Activated CD4-positive, alpha-beta T cell treated with anti-CD3 and anti-CD28 coated beads, Interleukin-2, amount 10 ng/mL, durations not matched to agents 7 days and 5 days (primary cell): ENCODE measurements at regions not wholly inside any gene's neighbourhood (a gene's known extent, or its start where the extent isn't known, plus 50 kb on each side); places are given as distances from the start of the nearest gene placed in this dataset.

ENCODE experiments used
- CTCF ChIA-PET: fragments of 350-600 bp; sonication (Branson Sonifier 250); formaldehyde crosslinking; loops from one replicate; lab custom pipeline; 2021; ENCODE audit warnings: antibody characterized with exemption; lab: Charles Lee
- POLR2A ChIA-PET: fragments of 350-600 bp; sonication (Branson Sonifier 250); formaldehyde crosslinking; loops from one replicate; lab custom pipeline; 2021; ENCODE audit warnings: antibody characterized with exemption; lab: Charles Lee
- DNase-seq: peaks from one replicate; pipeline ENCODE4 v3.0.0-alpha.2; 2020
- H3K27ac Mint-ChIP-seq: one replicate; pipeline ENCODE4 v1.8.0; 2021; ENCODE audit warnings: mild to moderate bottlenecking, moderate library complexity, mixed read lengths
- H3K27me3 Mint-ChIP-seq: one replicate; pipeline ENCODE4 v1.8.0; 2021; ENCODE audit warnings: mixed read lengths
- H3K36me3 Mint-ChIP-seq: one replicate; pipeline ENCODE4 v1.8.0; 2021; ENCODE audit warnings: low read depth, mixed read lengths
- H3K4me1 Mint-ChIP-seq: one replicate; pipeline ENCODE4 v1.8.0; 2021; ENCODE audit warnings: mixed read lengths
- H3K4me3 Mint-ChIP-seq: one replicate; pipeline ENCODE4 v1.8.0; 2021; ENCODE audit warnings: mild to moderate bottlenecking, moderate library complexity, mixed read lengths
- H3K9me3 Mint-ChIP-seq: one replicate; pipeline ENCODE4 v1.8.0; 2021; ENCODE audit warnings: mixed read lengths

- H3K27me3 Mint-ChIP-seq: no peaks in the 10 kb centered on the region
- ChIA-PET CTCF (no interaction called here), POLR2A (no interaction called here)
- H3K4me1 Mint-ChIP-seq: no peaks in the 10 kb centered on the region
- H3K9me3 Mint-ChIP-seq: no peaks in the 10 kb centered on the region
- no peak for DNase-seq
- H3K27ac Mint-ChIP-seq: no peak overlapping the region
- no peak overlapping the region for H3K4me3 Mint-ChIP-seq
- no peaks in the 10 kb centered on the region for H3K36me3 Mint-ChIP-seq
Observed at GRCh38 chr2:602571-603359, 74.4 kb downstream of the TMEM18 start.

- CTCF ChIA-PET: no interaction called here
- no peaks in the 10 kb centered on the region for H3K9me3 Mint-ChIP-seq
- POLR2A ChIA-PET: no interaction called here
Observed at GRCh38 chr2:601806-602455, 75.3 kb downstream of the TMEM18 start.

GRCh38 chr2:601387-601698 lies 75.9 kb downstream of the TMEM18 start:
- Mint-ChIP-seq H3K9me3 (no peaks in the 10 kb centered on the region), H3K27me3 (no peaks in the 10 kb centered on the region), H3K36me3 (no peaks in the 10 kb centered on the region), H3K4me3 (no peak overlapping the region), H3K4me1 (no peaks in the 10 kb centered on the region), H3K27ac (no peak overlapping the region)
- POLR2A ChIA-PET: no interaction called here
- CTCF ChIA-PET: no interaction called here
- no peak for DNase-seq

More at GRCh38 chr2:601806-602455, 75.3 kb downstream of the TMEM18 start:
- Mint-ChIP-seq H3K4me1 (no peaks in the 10 kb centered on the region), H3K27ac (no peak overlapping the region), H3K4me3 (no peak overlapping the region), H3K36me3 (no peaks in the 10 kb centered on the region), H3K27me3 (no peaks in the 10 kb centered on the region)
- no peak for DNase-seq

DNA sequence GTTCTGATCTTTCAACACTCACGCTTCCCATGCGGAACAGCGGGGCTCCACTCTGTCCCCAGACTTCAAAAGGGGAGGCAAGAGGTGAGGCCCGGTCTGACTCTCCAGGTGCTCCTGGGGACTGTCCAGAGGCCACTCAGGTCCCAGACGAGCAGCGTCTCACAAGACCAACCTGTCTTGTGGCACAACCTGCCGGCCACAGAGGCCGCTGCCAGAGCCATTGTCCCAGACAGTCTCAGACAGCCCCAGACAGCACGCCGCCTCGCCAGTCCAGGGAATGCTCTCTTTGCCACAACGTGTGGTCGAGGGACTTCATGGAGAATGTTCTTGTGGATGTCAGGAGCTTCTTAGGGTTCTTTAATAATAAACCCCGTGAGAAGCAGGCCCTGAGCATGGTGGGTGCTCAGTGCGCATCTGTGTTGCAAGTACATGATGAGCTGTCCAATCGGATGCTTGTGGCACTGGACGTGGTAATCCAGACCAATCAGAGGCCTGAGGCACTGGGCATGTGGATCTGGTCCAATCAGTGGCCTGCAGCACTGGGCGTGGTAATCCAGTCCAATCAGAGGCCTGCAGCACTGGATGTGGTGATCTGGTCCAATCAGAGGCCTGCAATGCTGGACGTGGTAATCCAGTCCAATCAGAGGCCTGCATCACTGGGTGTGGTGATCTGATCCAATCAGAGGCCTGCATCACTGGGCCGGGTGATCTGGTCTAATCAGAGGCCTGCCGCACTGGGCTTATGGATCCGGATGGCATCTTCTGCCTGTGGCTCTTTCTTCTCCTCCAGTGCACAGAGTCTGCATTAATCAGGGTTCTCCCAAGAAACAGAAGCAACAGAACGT lies 76.4 kb downstream of the TMEM18 start:
- Mint-ChIP-seq H3K9me3 (no peaks in the 10 kb centered on the region), H3K4me3 (no peak overlapping the region), H3K36me3 (no peaks in the 10 kb centered on the region), H3K27ac (no peak overlapping the region), H3K4me1 (no peaks in the 10 kb centered on the region), H3K27me3 (no peaks in the 10 kb centered on the region)
- ChIA-PET CTCF (no interaction called here), POLR2A (no interaction called here)
- DNase-seq: no peak

GRCh38 chr2:599601-600000 lies 77.6 kb downstream of the TMEM18 start:
- Mint-ChIP-seq H3K4me1 (no peaks in the 10 kb centered on the region), H3K27ac (no peak overlapping the region), H3K4me3 (no peak overlapping the region), H3K27me3 (no peaks in the 10 kb centered on the region), H3K36me3 (no peaks in the 10 kb centered on the region), H3K9me3 (no peaks in the 10 kb centered on the region)
- no peak for DNase-seq
- ChIA-PET POLR2A (no interaction called here), CTCF (no interaction called here)

GRCh38 chr2:598058-598802 lies 79.0 kb downstream of the TMEM18 start:
- H3K36me3 Mint-ChIP-seq: no peaks in the 10 kb centered on the region
- no peaks in the 10 kb centered on the region for H3K27me3 Mint-ChIP-seq
- no peaks in the 10 kb centered on the region for H3K4me1 Mint-ChIP-seq
- no peak overlapping the region for H3K4me3 Mint-ChIP-seq
- H3K27ac Mint-ChIP-seq: no peak overlapping the region
- no peaks in the 10 kb centered on the region for H3K9me3 Mint-ChIP-seq
- ChIA-PET CTCF (no interaction called here), POLR2A (no interaction called here)
- DNase-seq: no peak

GRCh38 chr2:595831-596592 lies 81.2 kb downstream of the TMEM18 start:
- no peaks in the 10 kb centered on the region for H3K4me1 Mint-ChIP-seq
- CTCF ChIA-PET: no interaction called here
- no peak for DNase-seq
- no peak overlapping the region for H3K4me3 Mint-ChIP-seq
- no peak overlapping the region for H3K27ac Mint-ChIP-seq
- H3K9me3 Mint-ChIP-seq: no peaks in the 10 kb centered on the region
- H3K27me3 Mint-ChIP-seq: peaks cover 8% of the 10 kb centered on the region
- H3K36me3 Mint-ChIP-seq: no peaks in the 10 kb centered on the region
- POLR2A ChIA-PET: no interaction called here

GRCh38 chr2:595141-595815 lies 81.9 kb downstream of the TMEM18 start:
- no peak overlapping the region for H3K27ac Mint-ChIP-seq
- no peaks in the 10 kb centered on the region for H3K4me1 Mint-ChIP-seq
- ChIA-PET CTCF (no interaction called here), POLR2A (no interaction called here)
- H3K36me3 Mint-ChIP-seq: no peaks in the 10 kb centered on the region
- no peaks in the 10 kb centered on the region for H3K9me3 Mint-ChIP-seq
- no peak overlapping the region for H3K4me3 Mint-ChIP-seq
- H3K27me3 Mint-ChIP-seq: peaks cover 8% of the 10 kb centered on the region
- no peak for DNase-seq

DNA sequence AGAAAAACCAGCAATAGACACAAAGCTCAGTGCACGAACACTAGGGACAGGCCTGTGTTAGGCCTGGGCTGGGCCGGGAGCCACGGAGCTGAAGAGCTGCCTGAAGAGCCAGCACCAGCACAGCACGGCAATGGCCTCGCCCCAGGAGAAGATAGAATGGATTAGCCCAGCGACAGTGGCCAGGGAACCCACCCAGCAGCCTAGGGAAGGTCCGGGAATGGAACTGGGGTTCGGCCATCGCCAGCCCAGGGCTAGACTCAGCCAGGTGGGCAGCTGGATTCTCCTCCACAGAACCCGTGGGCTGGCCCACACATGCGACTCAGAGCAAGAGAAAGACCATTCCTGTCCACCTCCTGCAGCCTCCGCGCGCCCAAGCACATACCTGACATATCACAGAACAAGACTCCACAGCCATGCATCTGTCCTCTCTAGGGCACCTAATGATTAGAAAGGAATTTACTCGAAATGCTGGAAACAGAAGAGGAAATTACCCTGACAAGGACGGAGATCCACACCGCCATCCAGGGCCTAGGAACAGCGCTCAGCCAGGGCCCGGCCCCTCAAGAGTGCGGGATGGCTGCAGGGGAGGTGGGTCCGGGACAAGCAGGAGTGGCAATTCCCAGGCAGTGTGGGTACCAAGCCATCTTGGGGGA lies 82.8 kb downstream of the TMEM18 start:
- Mint-ChIP-seq H3K36me3 (no peaks in the 10 kb centered on the region), H3K4me3 (no peak overlapping the region), H3K27me3 (peaks cover 11% of the 10 kb centered on the region), H3K9me3 (no peaks in the 10 kb centered on the region), H3K4me1 (no peaks in the 10 kb centered on the region), H3K27ac (no peak overlapping the region)
- CTCF ChIA-PET: interaction anchor here (0.8 kb wide), 1 partner anchor 9 kb away, joined by 3 read pairs; no protein-coding TSS in a partner anchor
- POLR2A ChIA-PET: no interaction called here
- no peak for DNase-seq

DNA sequence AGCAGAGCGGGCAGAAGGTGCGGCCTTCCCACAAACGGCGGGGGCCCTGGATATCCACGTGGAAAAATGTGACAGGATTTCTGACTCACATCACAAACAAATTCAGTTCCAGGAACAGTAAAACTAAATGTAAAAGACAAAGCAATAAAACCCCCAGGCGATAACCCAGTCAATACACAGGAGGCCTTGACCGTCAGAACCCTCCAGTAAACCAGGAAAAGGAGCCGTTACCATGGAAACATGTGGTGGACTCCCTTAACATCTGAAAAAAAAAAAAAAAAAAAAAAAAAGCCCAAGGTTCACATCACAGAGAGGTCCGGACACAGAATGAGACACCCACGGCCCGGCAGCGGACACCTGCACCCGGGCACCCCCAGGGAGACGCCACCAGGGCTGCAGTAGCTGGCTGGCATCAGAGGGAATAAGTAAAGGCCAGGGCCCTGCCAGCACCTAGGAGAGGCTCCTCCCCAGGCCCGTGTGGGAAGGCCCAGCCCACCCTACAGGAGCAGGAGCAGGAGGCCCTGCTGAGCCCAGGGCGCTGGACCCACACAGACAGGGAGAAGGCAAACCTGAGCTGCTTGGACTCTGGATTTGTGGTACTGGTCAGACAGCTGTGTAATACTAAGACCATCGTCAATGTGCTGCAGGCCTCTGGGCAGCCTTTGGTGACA lies 83.7 kb downstream of the TMEM18 start:
- CTCF ChIA-PET: interaction anchor here (0.8 kb wide), 1 partner anchor 8 kb away, joined by 3 read pairs; no protein-coding TSS in a partner anchor
- Mint-ChIP-seq H3K27me3 (peaks cover 11% of the 10 kb centered on the region), H3K27ac (no peak overlapping the region), H3K4me1 (no peaks in the 10 kb centered on the region), H3K4me3 (no peak overlapping the region), H3K9me3 (no peaks in the 10 kb centered on the region), H3K36me3 (no peaks in the 10 kb centered on the region)
- POLR2A ChIA-PET: no interaction called here
- DNase-seq: no peak

DNA sequence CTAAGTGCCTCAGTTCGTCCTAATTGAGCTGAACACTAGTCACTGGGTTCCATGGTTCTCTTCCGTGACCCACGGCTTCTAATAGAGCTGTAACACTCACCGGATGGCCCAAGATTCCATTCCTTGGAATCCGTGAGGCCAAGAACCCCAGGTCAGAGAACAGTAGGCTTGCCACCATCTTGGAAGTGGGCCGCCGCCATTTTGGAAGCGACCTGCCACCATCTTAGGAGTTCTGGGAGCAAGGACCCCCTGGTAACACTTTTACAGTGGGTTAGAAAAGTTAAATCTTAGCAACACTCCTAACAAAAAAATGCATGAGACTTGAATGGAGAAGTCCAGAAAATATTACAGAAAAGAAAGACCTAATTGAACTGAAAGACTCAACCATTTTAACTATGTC lies 84.5 kb downstream of the TMEM18 start:
- H3K27ac Mint-ChIP-seq: no peak overlapping the region
- no peak overlapping the region for H3K4me3 Mint-ChIP-seq
- no peaks in the 10 kb centered on the region for H3K4me1 Mint-ChIP-seq
- POLR2A ChIA-PET: no interaction called here
- CTCF ChIA-PET: no interaction called here
- no peaks in the 10 kb centered on the region for H3K36me3 Mint-ChIP-seq
- H3K9me3 Mint-ChIP-seq: no peaks in the 10 kb centered on the region
- peaks cover 11% of the 10 kb centered on the region for H3K27me3 Mint-ChIP-seq
- DNase-seq: no peak
